K562 (cell line): ENCODE measurements at regions not wholly inside any gene's neighbourhood (a gene's known extent, or its start where the extent isn't known, plus 50 kb on each side); places are given as distances from the start of the nearest gene placed in this dataset.

Experiments used
- ATAC-seq: fragments of 200-7000 bp; cut with Tn5 transposase; 3 replicates; pipeline ENCODE4 v1.9.1; 2020; ENCODE audit warnings: moderate library complexity
- BruUV-seq: library from RNA; stranded (reverse); fragments of 400-500 nt; replicated peaks from 2 replicates; lab custom pipeline; 2021; lab: Mats Ljungman, UMichigan
- CTCF ChIA-PET: fragments of 300-600 bp; formaldehyde crosslinking; extraction: SDS; loops from one replicate; lab custom pipeline; 2021; ENCODE audit warnings: low intra/inter-chr PET ratio; lab: Yijun Ruan, JAX
- POLR2A ChIA-PET: fragments of 300-600, 350-650 bp; sonication (Branson Sonifier 250); formaldehyde crosslinking; extraction: SDS; loops from one replicate; lab custom pipeline; 2021; ENCODE audit warnings: antibody characterized with exemption, inconsistent platforms; lab: Yijun Ruan, JAX
- DNase-seq, 4 experiments: peaks; one replicate each; pipeline versions ENCODE4 v3.0.0 to v3.0.0-alpha.2; 2011 to 2018; ENCODE audit warnings: low spot score in 3 of 4, mixed read lengths in 3 of 4; ENCODE audit errors: extremely low read depth in 1 of 4
- FAIRE-seq: peaks from 2 replicates; lab custom pipeline; 2011; peaks lifted over from hg19 to GRCh38; lab: Jason Lieb, UNC
- H2AFZ ChIP-seq: 2 replicates; pipeline ENCODE4 v1.6.0; 2011; ENCODE audit warnings: low read depth, low read length, control low read depth, inconsistent platforms
- H3K27ac ChIP-seq: fragments of 200-600 bp; 3 replicates; pipeline ENCODE4 v1.8.0; 2011; ENCODE audit warnings: low read depth, mild to moderate bottlenecking, control low read depth, inconsistent platforms, low read length, moderate library complexity, mixed read lengths; ENCODE audit errors: extremely low read depth
- H3K27me3 ChIP-seq, 2 experiments: fragments of 300-600 bp in 1 of 2; 2 replicates in 1 of 2; 3 replicates in 1 of 2; pipeline versions ENCODE4 v1.6.0 to v1.8.0; 2011; ENCODE audit warnings: inconsistent platforms in 2 of 2, low read length in 2 of 2, mild to moderate bottlenecking in 1 of 2, mixed read lengths in 1 of 2, moderate library complexity in 1 of 2; ENCODE audit not compliant: control insufficient read depth in 2 of 2, insufficient read depth in 2 of 2
- H3K36me3 ChIP-seq: fragments of 300-600 bp; 3 replicates; pipeline ENCODE4 v1.8.0; 2011; ENCODE audit warnings: mild to moderate bottlenecking, low read length, inconsistent platforms; ENCODE audit not compliant: control insufficient read depth, insufficient read depth
- H3K4me1 ChIP-seq, 2 experiments: fragments of 200-600 bp in 1 of 2; replicated peaks in 1 of 2; 2 replicates in 1 of 2; 3 replicates in 1 of 2; pipeline versions ENCODE4 v1.5.1 to v1.8.0; 2011; ENCODE audit warnings: inconsistent platforms in 2 of 2, low read length in 2 of 2, mild to moderate bottlenecking in 1 of 2, mixed read lengths in 1 of 2, moderate library complexity in 1 of 2; ENCODE audit not compliant: control insufficient read depth in 2 of 2, insufficient read depth in 2 of 2
- H3K4me2 ChIP-seq: 2 replicates; pipeline ENCODE4 v1.6.1; 2011; ENCODE audit warnings: low read length, control low read depth, inconsistent platforms, mixed read lengths; ENCODE audit not compliant: insufficient read depth
- H3K4me3 ChIP-seq: fragments of 200-600 bp; sonication (generic), shearing (Covaris generic); 2 replicates; pipeline ENCODE4 v1.5.1; 2016; ENCODE audit warnings: control low read depth, inconsistent platforms
- H3K79me2 ChIP-seq: fragments of 200-600 bp; 3 replicates; pipeline ENCODE4 v1.8.0; 2011; ENCODE audit warnings: low read length, inconsistent platforms; ENCODE audit not compliant: control insufficient read depth, insufficient read depth
- H3K9ac ChIP-seq, 2 experiments: 2 replicates each; pipeline versions ENCODE4 v1.6.0 to v1.6.1; 2011; ENCODE audit warnings: low read depth in 2 of 2, low read length in 2 of 2, control low read depth in 1 of 2, inconsistent platforms in 1 of 2, mild to moderate bottlenecking in 1 of 2, mixed read lengths in 1 of 2; ENCODE audit not compliant: insufficient read depth in 1 of 2
- H3K9me1 ChIP-seq: one replicate; pipeline ENCODE4 v1.6.0; 2011; ENCODE audit warnings: inconsistent platforms, mild to moderate bottlenecking, low read length, moderate library complexity; ENCODE audit not compliant: control insufficient read depth, insufficient read depth
- H3K9me3 ChIP-seq: replicated peaks from 2 replicates; pipeline ENCODE4 v1.5.1; 2011; ENCODE audit warnings: low read depth, low read length, inconsistent platforms; ENCODE audit not compliant: control insufficient read depth, insufficient read depth
- H4K20me1 ChIP-seq: replicated peaks from 2 replicates; pipeline ENCODE4 v1.6.1; 2011; ENCODE audit warnings: low read length, inconsistent platforms, mixed read lengths; ENCODE audit not compliant: control insufficient read depth, insufficient read depth
- AFF4 ChIP-seq: sonication (generic); formaldehyde crosslinking; IDR thresholded peaks from 2 replicates; pipeline ENCODE4 v1.8.0; 2023; ENCODE audit warnings: mild to moderate bottlenecking, missing genetic modification reagents
- CEBPB ChIP-seq: fragments of 450-650 bp; IDR thresholded peaks from 2 replicates; pipeline ENCODE4 v1.6.1; 2016; ENCODE audit warnings: missing genetic modification characterization, missing compliant biosample characterization
- HDAC6 ChIP-seq: IDR thresholded peaks from 2 replicates; pipeline ENCODE4 v1.6.1; 2012; ENCODE audit warnings: low read depth, mild to moderate bottlenecking, control low read depth, inconsistent platforms, low read length, moderate library complexity
- HOMEZ ChIP-seq: fragments of 250-450 bp; sonication (Bioruptor Pico); IDR thresholded peaks from 2 replicates; pipeline ENCODE4 v1.4.0; 2020; ENCODE audit warnings: mild to moderate bottlenecking, moderate library complexity
- NR4A1 ChIP-seq, 2 experiments: fragments of 250-450 bp in 1 of 2; fragments of 450-650 bp in 1 of 2; sonication (Bioruptor Pico) in 1 of 2; IDR thresholded peaks; 2 replicates each; pipeline versions ENCODE4 v1.4.0 to v1.6.1; 2016 to 2020; ENCODE audit warnings: mild to moderate bottlenecking in 2 of 2, missing compliant biosample characterization in 1 of 2, missing genetic modification characterization in 1 of 2, moderate library complexity in 1 of 2
- POU5F1 ChIP-seq: fragments of 150-350 bp; IDR thresholded peaks from 2 replicates; pipeline ENCODE4 v1.6.1; 2014; ENCODE audit warnings: borderline replicate concordance, low read length, low read depth, mild to moderate bottlenecking; ENCODE audit not compliant: partially characterized antibody
- PPARD ChIP-seq: fragments of 250-450 bp; sonication (Bioruptor Pico); IDR thresholded peaks from 2 replicates; pipeline ENCODE4 v1.8.0; 2022; ENCODE audit warnings: inconsistent platforms, mild to moderate bottlenecking, moderate library complexity
- RAD21 ChIP-seq, 2 experiments: fragments of 250-450 bp in 1 of 2; fragments of 450-650 bp in 1 of 2; sonication (Bioruptor Pico) in 1 of 2; formaldehyde crosslinking in 1 of 2; IDR thresholded peaks in 1 of 2; conservative IDR thresholded peaks in 1 of 2; 2 replicates each; pipeline versions ENCODE4 v1.4.0 to v1.8.0; 2020 to 2022; ENCODE audit warnings: mild to moderate bottlenecking in 2 of 2, moderate library complexity in 1 of 2
- RNF2 ChIP-seq: sonication (generic); IDR thresholded peaks from 2 replicates; pipeline ENCODE4 v1.6.1; 2016
- SOX6 ChIP-seq: fragments of 450-650 bp; IDR thresholded peaks from 2 replicates; pipeline ENCODE4 v1.6.1; 2014; ENCODE audit warnings: mild to moderate bottlenecking
- ZC3H4 ChIP-seq: sonication (generic); formaldehyde crosslinking; IDR thresholded peaks from 2 replicates; pipeline ENCODE4 v1.9.0; 2021; ENCODE audit warnings: missing genetic modification reagents, borderline replicate concordance
- ZNF311 ChIP-seq: fragments of 250-450 bp; sonication (Bioruptor Pico); IDR thresholded peaks from 2 replicates; pipeline ENCODE4 v1.4.0; 2020; ENCODE audit warnings: mild to moderate bottlenecking, moderate library complexity
- WGBS: fragments of 100-300 bp; shearing (Covaris generic); methylation state at CpG from one replicate; pipeline ENCODE4 v1.1.6; 2016; ENCODE audit warnings: low coverage, mixed read lengths; ENCODE audit not compliant: insufficient coverage; ENCODE audit errors: missing lambda C conversion rate; 5-methylcytosine and 5-hydroxymethylcytosine counted together
- in situ Hi-C: fragments of 300-500 bp; cut with MboI; formaldehyde crosslinking; loops from 4 replicates; pipeline ENCODE4 v1.15.0; 2018; ENCODE audit warnings: inconsistent platforms, mixed read lengths
- intact Hi-C: fragments of 100-400 bp; cut with micrococcal nuclease; formaldehyde crosslinking; loops from 2 replicates; pipeline ENCODE4 v1.14.2; 2022

GRCh38 chr14:23828616-23829015, 125.0 kb upstream of the DHRS4 start:
- no peak overlapping the region for H3K4me2 ChIP-seq
- in situ Hi-C loops, result no loop called here
- no peak overlapping the region for H3K27ac ChIP-seq
- no peak for DNase-seq
- no peaks in the 10 kb centered on the region for H3K9me1 ChIP-seq
- no peaks in the 10 kb centered on the region for H3K79me2 ChIP-seq
- FAIRE-seq, result no peak
- H3K9ac ChIP-seq, result no peak overlapping the region
- WGBS, result 12% methylated on average over 1 of the region's 1 CpG
- no peaks in the 10 kb centered on the region for H3K9me3 ChIP-seq
- POLR2A ChIA-PET, result no interaction called here
- intact Hi-C loops, result no loop called here
- CTCF ChIA-PET, result no interaction called here
- no peak for ATAC-seq
- no peaks in the 10 kb centered on the region for H3K36me3 ChIP-seq
- no TSS peak for BruUV-seq
- peaks cover 0 to 6% of the 10 kb centered on the region in 2 experiments; a peak in 2 of 5 replicates for H3K27me3 ChIP-seq
- no peak overlapping the region for H3K4me3 ChIP-seq
- H2AFZ ChIP-seq, result no peak overlapping the region
- H4K20me1 ChIP-seq, result no peaks in the 10 kb centered on the region
- TF ChIP-seq HDAC6 (no peak), PPARD (CRISPR knock-in tag) (no peak), CEBPB (tag) (no peak), RAD21 (CRISPR knock-in tag; conservative IDR thresholded peaks at IDR 0.05 in 1 of 2, IDR thresholded peaks at IDR 0.05 in 1 of 2) (no peak), ZC3H4 (CRISPR knock-in tag) (no peak), AFF4 (CRISPR knock-in tag) (no peak), RNF2 (no peak), NR4A1 (CRISPR knock-in tag; IDR thresholded peaks at IDR 0.05) (no peak), NR4A1 (tag; IDR thresholded peaks at IDR 0.05) (no peak), HOMEZ (CRISPR knock-in tag) (no peak), SOX6 (no peak), ZNF311 (CRISPR knock-in tag) (no peak), POU5F1 (no peak)
- H3K4me1 ChIP-seq, result no peaks in the 10 kb centered on the region; a peak in 1 of 5 replicates
